Suppressor macrophage (primary cell): ENCODE measurements at regions not wholly inside any gene's neighbourhood (a gene's known extent, or its start where the extent isn't known, plus 50 kb on each side); places are given as distances from the start of the nearest gene placed in this dataset.

Experiments
- DNase-seq, 4 experiments: peaks; one replicate each; pipeline ENCODE4 v3.0.0-alpha.2; 2020 to 2022

GRCh38 chr5:160175438-160176218 lies 53.7 kb upstream of the FABP6 start:
- DNase-seq = peak in 1 of 4 experiments; percentile 31

GRCh38 chr5:160174780-160175437 lies 54.4 kb upstream of the FABP6 start:
- no peak for DNase-seq

GRCh38 chr5:160174290-160174689 lies 55.0 kb upstream of the FABP6 start:
- no peak for DNase-seq

- DNase-seq = no peak
Observed at GRCh38 chr5:160171666-160172065, 52.4 kb upstream of the PWWP2A start.

GRCh38 chr5:160169326-160169725 lies 50.1 kb upstream of the PWWP2A start:
- DNase-seq = peak; percentile 39 to 79 (median 58)
